ENCODE measurements at regions not wholly inside any gene's neighbourhood (a gene's known extent, or its start where the extent isn't known, plus 50 kb on each side); places are given as distances from the start of the nearest gene placed in this dataset.

DNA sequence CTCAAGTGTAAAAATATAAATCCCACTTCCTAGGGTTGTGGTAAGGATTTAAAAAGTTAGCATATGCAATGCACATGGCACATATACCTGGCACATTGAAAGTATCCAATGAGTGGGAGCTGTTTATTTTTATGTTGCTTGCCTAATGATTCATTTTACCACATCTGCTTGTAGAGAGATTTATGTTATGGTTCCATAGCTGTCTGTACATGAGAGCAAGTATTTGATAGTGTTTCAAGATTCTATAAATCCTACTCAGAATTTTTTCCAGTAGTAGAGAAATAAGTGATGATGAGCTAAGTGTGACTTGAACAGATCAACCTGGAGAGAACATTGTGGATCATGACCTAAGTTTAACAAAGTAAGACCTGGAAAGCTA is 125.3 kb upstream of the SPTLC3 start:
- TF ChIP-seq, protein P1, sequence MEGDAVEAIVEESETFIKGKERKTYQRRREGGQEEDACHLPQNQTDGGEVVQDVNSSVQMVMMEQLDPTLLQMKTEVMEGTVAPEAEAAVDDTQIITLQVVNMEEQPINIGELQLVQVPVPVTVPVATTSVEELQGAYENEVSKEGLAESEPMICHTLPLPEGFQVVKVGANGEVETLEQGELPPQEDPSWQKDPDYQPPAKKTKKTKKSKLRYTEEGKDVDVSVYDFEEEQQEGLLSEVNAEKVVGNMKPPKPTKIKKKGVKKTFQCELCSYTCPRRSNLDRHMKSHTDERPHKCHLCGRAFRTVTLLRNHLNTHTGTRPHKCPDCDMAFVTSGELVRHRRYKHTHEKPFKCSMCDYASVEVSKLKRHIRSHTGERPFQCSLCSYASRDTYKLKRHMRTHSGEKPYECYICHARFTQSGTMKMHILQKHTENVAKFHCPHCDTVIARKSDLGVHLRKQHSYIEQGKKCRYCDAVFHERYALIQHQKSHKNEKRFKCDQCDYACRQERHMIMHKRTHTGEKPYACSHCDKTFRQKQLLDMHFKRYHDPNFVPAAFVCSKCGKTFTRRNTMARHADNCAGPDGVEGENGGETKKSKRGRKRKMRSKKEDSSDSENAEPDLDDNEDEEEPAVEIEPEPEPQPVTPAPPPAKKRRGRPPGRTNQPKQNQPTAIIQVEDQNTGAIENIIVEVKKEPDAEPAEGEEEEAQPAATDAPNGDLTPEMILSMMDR (conservative IDR thresholded peaks at IDR 0.05; ENCODE audit: control insufficient read depth, insufficient read depth, low read depth, low read length): no peak
- no peak overlapping the region for H3K4me3 ChIP-seq (ENCODE audit: control insufficient read depth, low read depth, low read length)
- no peak for DNase-seq (ENCODE audit: low read depth)

DNA sequence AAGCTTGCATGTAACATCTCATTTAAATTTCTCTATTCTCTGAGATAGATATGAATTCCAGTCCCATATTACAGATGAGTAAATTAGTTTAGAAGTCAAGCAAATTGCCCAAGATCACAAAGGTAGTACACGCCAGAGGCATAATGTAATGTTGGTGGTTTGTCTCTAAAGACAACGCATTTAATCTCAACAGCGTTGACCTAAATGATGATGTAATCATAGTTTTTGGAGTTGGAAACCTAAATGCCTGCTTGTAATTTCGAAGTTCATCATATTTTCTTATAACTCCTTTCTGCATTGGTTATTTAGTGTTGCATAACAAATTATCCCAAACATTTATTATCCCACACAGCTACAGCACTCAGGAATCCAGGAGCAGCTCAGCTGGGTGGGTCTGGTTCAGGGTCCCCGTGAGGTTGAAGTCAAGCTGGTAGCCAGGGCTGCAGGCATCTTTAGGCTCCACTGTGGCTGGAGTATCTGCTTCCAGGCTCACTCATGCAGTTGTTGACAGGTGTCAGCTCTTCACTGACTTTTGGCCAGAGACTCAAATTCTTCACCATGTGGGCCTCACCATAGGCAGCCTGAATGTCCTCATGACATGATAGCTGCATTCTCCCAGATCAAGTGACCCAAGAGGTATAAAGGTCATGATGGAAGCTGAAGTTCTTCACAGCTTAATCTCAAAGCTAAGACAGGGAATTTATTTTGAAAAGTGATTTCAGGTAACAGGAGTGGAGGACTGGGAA is 122.0 kb upstream of the SPTLC3 start:
- DNase-seq (ENCODE audit: low read depth): no peak
- H3K4me3 ChIP-seq (ENCODE audit: control insufficient read depth, low read depth, low read length): no peak overlapping the region
- TF ChIP-seq, protein P1 (conservative IDR thresholded peaks at IDR 0.05; ENCODE audit: control insufficient read depth, insufficient read depth, low read depth, low read length): no peak

GRCh38 chr20:12891643-12892042 is 117.1 kb upstream of the SPTLC3 start:
- no peak for DNase-seq (ENCODE audit: low read depth)
- TF ChIP-seq, protein P1 (conservative IDR thresholded peaks at IDR 0.05; ENCODE audit: control insufficient read depth, insufficient read depth, low read depth, low read length): no peak
- H3K4me3 ChIP-seq (ENCODE audit: control insufficient read depth, low read depth, low read length): no peak overlapping the region

DNA sequence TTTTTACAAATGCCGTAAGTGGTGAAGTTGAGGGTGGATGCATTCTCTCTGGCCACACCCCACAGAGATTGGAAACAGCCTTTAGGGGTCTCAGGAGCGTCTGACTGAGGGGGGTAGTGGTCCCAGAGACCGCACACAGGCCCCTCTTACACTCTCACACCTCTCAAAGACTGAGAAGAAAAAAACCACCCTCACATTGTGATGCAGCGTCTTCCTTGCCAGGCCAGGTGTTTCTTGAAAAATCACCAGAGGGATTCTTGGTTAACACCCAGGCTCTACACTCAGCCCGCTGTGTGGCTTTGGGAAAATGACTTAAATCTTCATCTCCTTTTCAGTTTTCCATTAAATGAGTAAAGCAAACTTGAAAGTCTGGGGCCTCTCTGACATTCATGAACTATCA is 115.8 kb upstream of the SPTLC3 start:
- no peak for DNase-seq (ENCODE audit: low read depth)
- TF ChIP-seq, protein P1 (conservative IDR thresholded peaks at IDR 0.05; ENCODE audit: control insufficient read depth, insufficient read depth, low read depth, low read length): no peak

DNA sequence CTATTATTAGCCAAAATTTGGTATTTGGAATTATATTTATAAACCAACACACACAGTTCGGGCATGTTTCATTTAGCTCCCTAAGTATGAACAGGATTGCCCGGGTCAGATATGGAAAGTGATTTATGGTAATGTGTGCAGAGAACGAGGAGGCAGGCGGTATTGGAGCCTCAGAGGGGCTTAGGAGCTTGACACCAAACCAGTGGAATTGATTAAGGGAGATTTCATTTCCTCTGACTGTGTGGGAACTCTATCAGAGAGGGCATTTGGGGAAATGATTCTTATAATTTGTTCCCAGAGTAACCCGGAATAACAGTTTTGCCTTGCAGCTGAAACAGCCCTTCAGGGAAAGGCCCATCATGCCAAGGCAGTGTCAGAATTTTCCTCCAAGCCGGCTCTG is 115.1 kb upstream of the SPTLC3 start:
- no peak for DNase-seq (ENCODE audit: low read depth)
- TF ChIP-seq, protein P1 (conservative IDR thresholded peaks at IDR 0.05; ENCODE audit: control insufficient read depth, insufficient read depth, low read depth, low read length): no peak
- H3K4me3 ChIP-seq (ENCODE audit: control insufficient read depth, low read depth, low read length): no peak overlapping the region

More for the DNA sequence above, 115.8 kb upstream of the SPTLC3 start:
- no peak overlapping the region for H3K4me3 ChIP-seq (ENCODE audit: control insufficient read depth, low read depth, low read length)

DNA sequence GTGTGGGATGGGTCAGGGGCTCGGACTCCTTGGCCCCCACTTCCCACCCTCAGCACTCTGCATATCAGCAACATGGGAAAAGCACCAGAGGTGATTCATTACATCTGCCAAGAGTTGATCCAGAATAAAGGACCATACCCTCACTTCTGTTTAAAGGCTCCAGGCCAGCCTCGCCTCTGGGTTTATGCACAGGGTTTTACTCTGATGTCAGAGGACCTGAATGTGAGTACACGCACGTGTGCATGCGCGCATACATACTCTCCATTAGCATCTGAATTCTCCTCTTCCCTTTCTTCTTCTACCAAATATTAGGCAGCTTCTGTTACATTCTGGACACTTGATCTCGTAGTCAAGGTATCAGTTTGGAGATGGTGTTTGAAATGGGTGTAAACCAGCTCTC is 114.7 kb upstream of the SPTLC3 start:
- H3K4me3 ChIP-seq (ENCODE audit: control insufficient read depth, low read depth, low read length): no peak overlapping the region
- TF ChIP-seq, protein P1 (conservative IDR thresholded peaks at IDR 0.05; ENCODE audit: control insufficient read depth, insufficient read depth, low read depth, low read length): no peak
- DNase-seq (ENCODE audit: low read depth): no peak
